ENCODE measurements at regions not wholly inside any gene's neighbourhood (a gene's known extent, or its start where the extent isn't known, plus 50 kb on each side); places are given as distances from the start of the nearest gene placed in this dataset.

GRCh38 chr7:156067156-156067555 lies 254.9 kb upstream of the SHH start:
- Histone ChIP-seq H3K36me3 (ENCODE audit: control insufficient read depth, insufficient read depth, low read length) (no peaks in the 10 kb centered on the region), H3K27ac (ENCODE audit: low read depth, low read length) (no peak overlapping the region), H3K9ac (ENCODE audit: low read length) (no peak overlapping the region), H3K4me1 (ENCODE audit: control insufficient read depth, insufficient read depth, low read length) (no peaks in the 10 kb centered on the region), H3K27me3 (ENCODE audit: control insufficient read depth, insufficient read depth, low read length) (no peaks in the 10 kb centered on the region), H3K4me3 (ENCODE audit: low read length) (no peak overlapping the region)

GRCh38 chr7:156065400-156065799 lies 253.1 kb upstream of the SHH start:
- H3K27ac ChIP-seq (ENCODE audit: low read depth, low read length), result no peak overlapping the region
- H3K27me3 ChIP-seq (ENCODE audit: control insufficient read depth, insufficient read depth, low read length), result no peaks in the 10 kb centered on the region
- no peak overlapping the region for H3K9ac ChIP-seq (ENCODE audit: low read length)
- no peaks in the 10 kb centered on the region for H3K4me1 ChIP-seq (ENCODE audit: control insufficient read depth, insufficient read depth, low read length)
- no peaks in the 10 kb centered on the region for H3K36me3 ChIP-seq (ENCODE audit: control insufficient read depth, insufficient read depth, low read length)
- H3K4me3 ChIP-seq (ENCODE audit: low read length), result no peak overlapping the region

DNA sequence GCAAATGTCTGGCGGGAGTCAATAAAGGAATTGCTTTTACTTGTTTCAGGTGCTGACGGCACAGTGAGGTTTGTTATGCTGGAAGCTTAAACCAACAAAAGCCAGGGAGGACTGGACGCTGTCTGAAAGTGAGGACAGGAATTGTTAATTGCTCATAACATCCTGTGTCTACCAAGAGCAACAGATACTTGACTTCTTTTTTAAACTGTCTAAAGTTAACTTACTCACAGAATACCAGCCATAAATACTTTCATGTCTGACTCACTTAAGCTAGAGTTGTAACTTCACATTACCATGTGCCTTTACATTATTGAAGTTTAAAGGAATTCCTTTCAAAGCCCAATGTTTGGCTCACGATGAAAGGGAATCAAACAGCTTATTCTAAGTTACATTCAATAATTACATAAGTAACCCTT lies 252.7 kb upstream of the SHH start:
- H3K27ac ChIP-seq (ENCODE audit: low read depth, low read length), result no peak overlapping the region
- no peak overlapping the region for H3K9ac ChIP-seq (ENCODE audit: low read length)
- no peaks in the 10 kb centered on the region for H3K36me3 ChIP-seq (ENCODE audit: control insufficient read depth, insufficient read depth, low read length)
- H3K27me3 ChIP-seq (ENCODE audit: control insufficient read depth, insufficient read depth, low read length), result no peaks in the 10 kb centered on the region
- no peak overlapping the region for H3K4me3 ChIP-seq (ENCODE audit: low read length)
- H3K4me1 ChIP-seq (ENCODE audit: control insufficient read depth, insufficient read depth, low read length), result no peaks in the 10 kb centered on the region

- Histone ChIP-seq H3K36me3 (ENCODE audit: control insufficient read depth, insufficient read depth, low read length) (no peaks in the 10 kb centered on the region), H3K27me3 (ENCODE audit: control insufficient read depth, insufficient read depth, low read length) (no peaks in the 10 kb centered on the region), H3K4me3 (ENCODE audit: low read length) (no peak overlapping the region), H3K9ac (ENCODE audit: low read length) (no peak overlapping the region), H3K27ac (ENCODE audit: low read depth, low read length) (no peak overlapping the region), H3K4me1 (ENCODE audit: control insufficient read depth, insufficient read depth, low read length) (no peaks in the 10 kb centered on the region)
Measured at GRCh38 chr7:156063241-156063810, 251.1 kb upstream of the SHH start.

GRCh38 chr7:156062286-156062685 lies 250.0 kb upstream of the SHH start:
- Histone ChIP-seq H3K4me3 (ENCODE audit: low read length) (no peak overlapping the region), H3K27me3 (ENCODE audit: control insufficient read depth, insufficient read depth, low read length) (no peaks in the 10 kb centered on the region), H3K36me3 (ENCODE audit: control insufficient read depth, insufficient read depth, low read length) (no peaks in the 10 kb centered on the region), H3K27ac (ENCODE audit: low read depth, low read length) (no peak overlapping the region), H3K4me1 (ENCODE audit: control insufficient read depth, insufficient read depth, low read length) (no peaks in the 10 kb centered on the region), H3K9ac (ENCODE audit: low read length) (no peak overlapping the region)

DNA sequence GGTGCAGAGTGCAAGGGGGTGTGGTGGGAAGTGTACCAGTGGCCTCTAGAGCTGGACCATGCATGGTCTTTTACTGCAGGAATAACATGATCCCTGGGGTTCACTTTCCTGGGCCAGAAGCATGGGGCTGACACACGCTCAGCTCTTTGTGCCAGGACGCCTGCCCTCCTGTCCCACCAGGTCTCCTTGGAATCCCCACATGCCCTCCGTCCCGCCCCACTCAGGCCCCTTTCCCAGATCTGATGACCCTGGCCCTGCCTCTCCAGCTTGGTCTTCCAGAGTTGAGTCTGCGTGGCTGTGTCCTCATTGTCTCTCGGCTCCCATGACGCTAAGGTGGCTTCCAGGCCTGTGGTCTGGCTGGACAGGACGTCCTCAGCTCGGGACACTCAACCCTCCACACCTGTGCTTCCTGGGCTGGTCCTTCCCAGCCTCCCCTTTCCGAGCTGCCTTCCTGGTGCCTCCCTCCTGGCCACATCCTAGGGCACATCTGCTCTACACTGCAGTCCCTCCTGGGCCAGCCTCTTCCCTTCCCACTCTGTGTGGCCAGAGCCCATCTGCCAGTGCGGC lies 249.5 kb upstream of the SHH start:
- no peaks in the 10 kb centered on the region for H3K4me1 ChIP-seq (ENCODE audit: control insufficient read depth, insufficient read depth, low read length)
- no peaks in the 10 kb centered on the region for H3K27me3 ChIP-seq (ENCODE audit: control insufficient read depth, insufficient read depth, low read length)
- no peak overlapping the region for H3K4me3 ChIP-seq (ENCODE audit: low read length)
- no peak overlapping the region for H3K9ac ChIP-seq (ENCODE audit: low read length)
- no peaks in the 10 kb centered on the region for H3K36me3 ChIP-seq (ENCODE audit: control insufficient read depth, insufficient read depth, low read length)
- H3K27ac ChIP-seq (ENCODE audit: low read depth, low read length), result no peak overlapping the region

GRCh38 chr7:156060925-156061324 lies 248.7 kb upstream of the SHH start:
- Histone ChIP-seq H3K9ac (ENCODE audit: low read length) (no peak overlapping the region), H3K4me3 (ENCODE audit: low read length) (no peak overlapping the region), H3K27ac (ENCODE audit: low read depth, low read length) (no peak overlapping the region), H3K36me3 (ENCODE audit: control insufficient read depth, insufficient read depth, low read length) (no peaks in the 10 kb centered on the region), H3K27me3 (ENCODE audit: control insufficient read depth, insufficient read depth, low read length) (no peaks in the 10 kb centered on the region), H3K4me1 (ENCODE audit: control insufficient read depth, insufficient read depth, low read length) (no peaks in the 10 kb centered on the region)

DNA sequence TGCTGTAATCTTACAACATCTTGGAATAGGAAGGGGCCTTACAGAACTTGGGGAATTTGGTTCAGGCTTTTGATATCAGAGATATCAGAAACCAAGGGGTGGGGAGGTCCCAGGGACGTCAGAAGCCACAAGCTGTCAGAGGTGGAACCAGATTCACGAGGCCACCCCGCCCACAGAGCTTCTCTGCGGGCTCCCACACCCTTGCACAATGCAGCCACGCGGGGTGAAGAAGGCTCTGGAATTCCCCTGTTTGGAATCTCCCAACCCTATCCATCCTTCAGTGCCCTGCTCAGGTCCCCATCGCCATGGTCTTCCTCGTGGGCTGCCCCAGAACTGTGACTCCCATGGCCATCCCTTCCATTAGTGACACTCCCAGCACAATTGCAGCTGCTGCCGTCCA lies 247.1 kb upstream of the SHH start:
- H3K27ac ChIP-seq (ENCODE audit: low read depth, low read length), result no peak overlapping the region

GRCh38 chr7:156058248-156058647 lies 246.0 kb upstream of the SHH start:
- Histone ChIP-seq H3K27ac (ENCODE audit: low read depth, low read length) (no peak overlapping the region), H3K4me3 (ENCODE audit: low read length) (no peak overlapping the region), H3K36me3 (ENCODE audit: control insufficient read depth, insufficient read depth, low read length) (no peaks in the 10 kb centered on the region), H3K9ac (ENCODE audit: low read length) (no peak overlapping the region), H3K4me1 (ENCODE audit: control insufficient read depth, insufficient read depth, low read length) (no peaks in the 10 kb centered on the region), H3K27me3 (ENCODE audit: control insufficient read depth, insufficient read depth, low read length) (no peaks in the 10 kb centered on the region)

More for the DNA sequence above, 247.1 kb upstream of the SHH start:
- H3K36me3 ChIP-seq (ENCODE audit: control insufficient read depth, insufficient read depth, low read length), result no peaks in the 10 kb centered on the region
- H3K4me3 ChIP-seq (ENCODE audit: low read length), result no peak overlapping the region
- no peaks in the 10 kb centered on the region for H3K27me3 ChIP-seq (ENCODE audit: control insufficient read depth, insufficient read depth, low read length)
- H3K4me1 ChIP-seq (ENCODE audit: control insufficient read depth, insufficient read depth, low read length), result no peaks in the 10 kb centered on the region
- H3K9ac ChIP-seq (ENCODE audit: low read length), result no peak overlapping the region

- Histone ChIP-seq H3K4me3 (ENCODE audit: low read length) (no peak overlapping the region), H3K27me3 (ENCODE audit: control insufficient read depth, insufficient read depth, low read length) (no peaks in the 10 kb centered on the region), H3K9ac (ENCODE audit: low read length) (no peak overlapping the region), H3K4me1 (ENCODE audit: control insufficient read depth, insufficient read depth, low read length) (no peaks in the 10 kb centered on the region), H3K36me3 (ENCODE audit: control insufficient read depth, insufficient read depth, low read length) (no peaks in the 10 kb centered on the region), H3K27ac (ENCODE audit: low read depth, low read length) (no peak overlapping the region)
Measured at GRCh38 chr7:156056534-156056933, 244.3 kb upstream of the SHH start.

DNA sequence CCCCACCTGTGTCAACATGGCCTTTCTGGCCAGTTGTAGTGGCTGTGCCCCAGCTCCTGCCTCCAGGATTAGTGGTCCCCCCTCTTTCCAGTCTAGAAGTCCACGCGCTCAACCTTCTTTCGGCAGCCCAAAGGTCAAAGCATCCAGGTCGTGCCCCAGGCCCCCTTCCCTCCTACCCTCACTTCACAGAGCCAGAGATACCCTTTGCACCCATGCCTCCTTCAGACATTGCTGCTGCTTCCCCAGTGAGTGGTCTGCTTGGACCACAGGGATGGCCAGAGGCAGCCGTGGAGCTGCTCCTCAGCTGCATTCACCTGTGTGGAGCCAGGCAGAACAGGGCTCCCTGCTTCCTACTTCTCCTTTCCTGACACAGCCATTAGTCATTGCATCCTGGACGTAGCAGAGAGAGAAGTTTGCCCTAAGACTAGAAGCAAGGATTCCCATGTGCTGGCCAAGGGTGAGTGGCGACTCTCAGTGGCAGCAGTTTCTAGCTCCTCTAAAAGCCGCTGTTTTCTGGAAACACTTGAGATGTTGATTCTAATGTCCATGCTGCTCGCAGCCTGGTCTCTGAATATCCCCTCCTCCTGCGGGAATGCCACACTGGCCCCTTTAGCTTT lies 243.1 kb upstream of the SHH start:
- Histone ChIP-seq H3K27me3 (ENCODE audit: control insufficient read depth, insufficient read depth, low read length) (no peaks in the 10 kb centered on the region), H3K27ac (ENCODE audit: low read depth, low read length) (no peak overlapping the region), H3K9ac (ENCODE audit: low read length) (no peak overlapping the region), H3K4me1 (ENCODE audit: control insufficient read depth, insufficient read depth, low read length) (no peaks in the 10 kb centered on the region), H3K4me3 (ENCODE audit: low read length) (no peak overlapping the region), H3K36me3 (ENCODE audit: control insufficient read depth, insufficient read depth, low read length) (no peaks in the 10 kb centered on the region)

DNA sequence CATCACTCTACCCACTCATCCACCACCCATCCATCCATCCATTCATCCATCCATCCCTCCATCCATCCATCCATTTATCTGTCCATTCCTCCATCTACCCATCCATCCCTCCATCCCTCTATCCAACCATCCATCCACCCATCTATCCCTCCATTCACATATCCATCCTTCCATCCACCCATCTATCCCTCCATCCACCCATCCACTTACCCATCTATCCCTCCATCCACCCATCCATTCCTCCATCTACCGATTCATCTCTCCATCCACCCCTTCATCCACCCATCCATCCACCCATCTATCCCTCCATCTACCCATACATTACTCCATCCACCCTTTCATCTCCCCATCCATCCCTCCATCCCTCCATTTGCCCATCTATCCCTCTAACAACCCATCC lies 239.6 kb upstream of the SHH start:
- Histone ChIP-seq H3K27ac (ENCODE audit: low read depth, low read length) (no peak overlapping the region), H3K36me3 (ENCODE audit: control insufficient read depth, insufficient read depth, low read length) (no peaks in the 10 kb centered on the region), H3K4me3 (ENCODE audit: low read length) (no peak overlapping the region), H3K4me1 (ENCODE audit: control insufficient read depth, insufficient read depth, low read length) (no peaks in the 10 kb centered on the region), H3K9ac (ENCODE audit: low read length) (no peak overlapping the region), H3K27me3 (ENCODE audit: control insufficient read depth, insufficient read depth, low read length) (no peaks in the 10 kb centered on the region)

Data from rectal smooth muscle tissue (tissue), 1 donor.